H1 (cell line): ENCODE measurements at regions not wholly inside any gene's neighbourhood (a gene's known extent, or its start where the extent isn't known, plus 50 kb on each side); places are given as distances from the start of the nearest gene placed in this dataset.

Experiments used
- CHD2 ChIP-seq: IDR thresholded peaks from 2 replicates; pipeline ENCODE4 v1.6.1; 2012; ENCODE audit warnings: low read length, improper control_type of control experiment
- CREB1 ChIP-seq: IDR thresholded peaks from 2 replicates; pipeline ENCODE4 v1.6.1; 2012; ENCODE audit warnings: inconsistent platforms
- GABPA ChIP-seq: IDR thresholded peaks from 2 replicates; pipeline ENCODE4 v1.6.1; 2011; ENCODE audit warnings: mild to moderate bottlenecking, low read length, moderate library complexity, borderline replicate concordance; ENCODE audit not compliant: insufficient read depth
- KDM1A ChIP-seq: fragments of 200-600, 300-600 bp; sonication (generic); IDR thresholded peaks from 2 replicates; pipeline ENCODE4 v1.7.1; 2016; ENCODE audit warnings: mild to moderate bottlenecking, low read length, borderline replicate concordance
- NRF1 ChIP-seq: IDR thresholded peaks from 2 replicates; pipeline ENCODE4 v1.6.1; 2011; ENCODE audit warnings: mild to moderate bottlenecking, low read depth, low read length, improper control_type of control experiment
- RXRA ChIP-seq: IDR thresholded peaks from 2 replicates; pipeline ENCODE4 v1.6.1; 2011; ENCODE audit warnings: low read depth, mild to moderate bottlenecking, low read length, moderate library complexity; ENCODE audit not compliant: insufficient read depth
- SAP30 ChIP-seq: fragments of 300-600 bp; sonication (generic); IDR thresholded peaks from 2 replicates; pipeline ENCODE4 v1.7.1; 2012; ENCODE audit warnings: low read length, moderate library complexity, mild to moderate bottlenecking, inconsistent platforms; ENCODE audit not compliant: insufficient read depth, insufficient replicate concordance
- SIN3A ChIP-seq, 2 experiments: IDR thresholded peaks in 1 of 2; conservative IDR thresholded peaks in 1 of 2; 2 replicates each; pipeline ENCODE4 v1.6.1; 2011 to 2012; ENCODE audit warnings: low read length in 2 of 2, improper control_type of control experiment in 1 of 2, low read depth in 1 of 2, mild to moderate bottlenecking in 1 of 2
- SRF ChIP-seq: IDR thresholded peaks from 2 replicates; pipeline ENCODE4 v1.6.1; 2011; ENCODE audit warnings: mild to moderate bottlenecking, low read depth, low read length, moderate library complexity
- YY1 ChIP-seq: IDR thresholded peaks from 2 replicates; pipeline ENCODE4 v1.6.1; 2011; ENCODE audit warnings: low read depth, mild to moderate bottlenecking, low read length
- TF ChIP-seq, protein P1 (sequence below), 3 experiments: IDR thresholded peaks; 1 replicate in 2 of 3; 2 replicates in 1 of 3; pipeline versions ENCODE4 v1.5.1 to v1.6.1; 2011; ENCODE audit warnings: low read length in 3 of 3, mild to moderate bottlenecking in 3 of 3, inconsistent platforms in 2 of 3, low read depth in 1 of 3, moderate library complexity in 1 of 3; ENCODE audit not compliant: insufficient read depth in 1 of 3; ENCODE audit errors: control extremely low read depth in 1 of 3
- TF ChIP-seq, protein P2 (sequence below): IDR thresholded peaks from 2 replicates; pipeline ENCODE4 v1.6.1; 2012; ENCODE audit warnings: inconsistent platforms

DNA sequence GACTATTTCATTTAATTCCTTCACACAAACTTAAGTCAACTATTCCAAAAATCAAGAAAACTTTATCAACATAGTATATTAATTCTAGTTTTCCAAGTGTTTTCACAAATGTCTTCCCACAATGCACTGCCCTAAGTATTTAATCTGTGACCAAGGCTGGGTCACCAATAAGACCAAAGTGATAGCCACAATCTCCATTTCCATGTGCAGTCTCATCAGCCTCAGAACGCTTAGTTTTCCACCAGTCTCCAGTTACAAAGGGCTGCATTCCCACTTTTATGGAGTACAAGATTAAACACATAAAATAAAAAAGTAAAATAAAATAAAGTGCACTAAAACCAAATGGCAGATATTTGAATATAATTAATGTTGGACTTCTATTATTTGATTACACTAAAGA lies 371.6 kb upstream of the CCNH start:
- TF ChIP-seq CREB1 (no peak), GABPA (no peak), YY1 (no peak), NRF1 (no peak), SRF (no peak), CHD2 (no peak), SIN3A (conservative IDR thresholded peaks at IDR 0.05 in 1 of 2, IDR thresholded peaks at IDR 0.05 in 1 of 2; ENCODE audit: low read depth in 1 of 2, low read length in 2 of 2) (no peak), SAP30 (no peak), RXRA (no peak), KDM1A (no peak)
- TF ChIP-seq, protein P1, sequence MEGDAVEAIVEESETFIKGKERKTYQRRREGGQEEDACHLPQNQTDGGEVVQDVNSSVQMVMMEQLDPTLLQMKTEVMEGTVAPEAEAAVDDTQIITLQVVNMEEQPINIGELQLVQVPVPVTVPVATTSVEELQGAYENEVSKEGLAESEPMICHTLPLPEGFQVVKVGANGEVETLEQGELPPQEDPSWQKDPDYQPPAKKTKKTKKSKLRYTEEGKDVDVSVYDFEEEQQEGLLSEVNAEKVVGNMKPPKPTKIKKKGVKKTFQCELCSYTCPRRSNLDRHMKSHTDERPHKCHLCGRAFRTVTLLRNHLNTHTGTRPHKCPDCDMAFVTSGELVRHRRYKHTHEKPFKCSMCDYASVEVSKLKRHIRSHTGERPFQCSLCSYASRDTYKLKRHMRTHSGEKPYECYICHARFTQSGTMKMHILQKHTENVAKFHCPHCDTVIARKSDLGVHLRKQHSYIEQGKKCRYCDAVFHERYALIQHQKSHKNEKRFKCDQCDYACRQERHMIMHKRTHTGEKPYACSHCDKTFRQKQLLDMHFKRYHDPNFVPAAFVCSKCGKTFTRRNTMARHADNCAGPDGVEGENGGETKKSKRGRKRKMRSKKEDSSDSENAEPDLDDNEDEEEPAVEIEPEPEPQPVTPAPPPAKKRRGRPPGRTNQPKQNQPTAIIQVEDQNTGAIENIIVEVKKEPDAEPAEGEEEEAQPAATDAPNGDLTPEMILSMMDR (IDR thresholded peaks at IDR 0.05; ENCODE audit: control extremely low read depth in 1 of 3, insufficient read depth in 1 of 3, low read depth in 1 of 3, low read length in 3 of 3), result no peak
- TF ChIP-seq, protein P2, sequence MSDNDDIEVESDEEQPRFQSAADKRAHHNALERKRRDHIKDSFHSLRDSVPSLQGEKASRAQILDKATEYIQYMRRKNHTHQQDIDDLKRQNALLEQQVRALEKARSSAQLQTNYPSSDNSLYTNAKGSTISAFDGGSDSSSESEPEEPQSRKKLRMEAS, result no peak
